K562 (cell line): ENCODE measurements at regions not wholly inside any gene's neighbourhood (a gene's known extent, or its start where the extent isn't known, plus 50 kb on each side); places are given as distances from the start of the nearest gene placed in this dataset.

ENCODE experiments used
- CTCF ChIP-seq, 3 experiments: IDR thresholded peaks in 2 of 3; conservative IDR thresholded peaks in 1 of 3; 2 replicates each; pipeline ENCODE4 v1.5.1; 2011 to 2012; ENCODE audit warnings: low read length in 3 of 3, mild to moderate bottlenecking in 3 of 3, control low read depth in 2 of 3, improper control_type of control experiment in 1 of 3, inconsistent platforms in 1 of 3, low read depth in 1 of 3, mixed read lengths in 1 of 3, moderate library complexity in 1 of 3; ENCODE audit not compliant: insufficient read depth in 2 of 3
- ESRRA ChIP-seq: fragments of 450-650 bp; IDR thresholded peaks from 2 replicates; pipeline ENCODE4 v1.6.1; 2014; ENCODE audit warnings: low read depth, mild to moderate bottlenecking, moderate library complexity, borderline replicate concordance
- FIP1L1 ChIP-seq: fragments of 200-400 bp; formaldehyde crosslinking; IDR thresholded peaks from 2 replicates; pipeline ENCODE4 v1.6.1; 2018; ENCODE audit warnings: mild to moderate bottlenecking, low read depth, low read length; ENCODE audit not compliant: poor library complexity, severe bottlenecking
- FOXM1 ChIP-seq, 2 experiments: fragments of 450-650 bp in 1 of 2; sonication (generic) in 1 of 2; formaldehyde crosslinking in 1 of 2; IDR thresholded peaks; 2 replicates each; pipeline versions ENCODE4 v1.6.1 to v1.9.0; 2017 to 2022; ENCODE audit warnings: low read depth in 2 of 2, mild to moderate bottlenecking in 2 of 2, missing genetic modification reagents in 1 of 2, moderate library complexity in 1 of 2
- FOXO4 ChIP-seq: fragments of 450-650 bp; formaldehyde crosslinking; IDR thresholded peaks from 2 replicates; pipeline ENCODE4 v1.4.0; 2020; ENCODE audit warnings: mild to moderate bottlenecking, moderate library complexity
- NR2C2 ChIP-seq, 2 experiments: fragments of 200-800 bp in 1 of 2; sonication (Bioruptor generic) in 1 of 2; sonication (generic) in 1 of 2; formaldehyde crosslinking in 1 of 2; IDR thresholded peaks; 2 replicates each; pipeline versions ENCODE4 v1.6.1 to v1.8.0; 2016 to 2022; ENCODE audit warnings: mild to moderate bottlenecking in 1 of 2, missing compliant biosample characterization in 1 of 2, missing genetic modification characterization in 1 of 2, missing genetic modification reagents in 1 of 2

GRCh38 chr11:23013509-23013908 is 153.2 kb upstream of the CCDC179 start:
- TF ChIP-seq FOXO4 (CRISPR knock-in tag), result no peak
- no peak for TF ChIP-seq FIP1L1
- TF ChIP-seq CTCF (IDR thresholded peaks at IDR 0.05 in 2 of 3, conservative IDR thresholded peaks at IDR 0.05 in 1 of 3; ENCODE audit: insufficient read depth in 2 of 3, low read depth in 1 of 3, low read length in 3 of 3), result no peak
- TF ChIP-seq NR2C2 (CRISPR knock-in tag; IDR thresholded peaks at IDR 0.05), result no peak
- no peak for TF ChIP-seq NR2C2 (tag; IDR thresholded peaks at IDR 0.05)
- no peak for TF ChIP-seq FOXM1 (IDR thresholded peaks at IDR 0.05; ENCODE audit: low read depth)
- no peak for TF ChIP-seq FOXM1 (CRISPR knock-in tag; IDR thresholded peaks at IDR 0.05; ENCODE audit: low read depth)
- TF ChIP-seq ESRRA, result no peak
